ENCODE measurements at regions not wholly inside any gene's neighbourhood (a gene's known extent, or its start where the extent isn't known, plus 50 kb on each side); places are given as distances from the start of the nearest gene placed in this dataset. TPM values are rescaled to one million over a fixed set of nuclear protein-coding genes. Genes with fewer than 3 reads are reported as not detected.
"Not testable (repeated sequence)": the region's sequence is repeated elsewhere in the genome, so short reads cannot be mapped to it uniquely, and the experiment has no call there.

GRCh38 chr5:56294354-56294753 is 61.2 kb upstream of the ANKRD55 start:
- no peak for FAIRE-seq
- DNase-seq (ENCODE audit: low spot score in 2 of 2) = no peak

DNA sequence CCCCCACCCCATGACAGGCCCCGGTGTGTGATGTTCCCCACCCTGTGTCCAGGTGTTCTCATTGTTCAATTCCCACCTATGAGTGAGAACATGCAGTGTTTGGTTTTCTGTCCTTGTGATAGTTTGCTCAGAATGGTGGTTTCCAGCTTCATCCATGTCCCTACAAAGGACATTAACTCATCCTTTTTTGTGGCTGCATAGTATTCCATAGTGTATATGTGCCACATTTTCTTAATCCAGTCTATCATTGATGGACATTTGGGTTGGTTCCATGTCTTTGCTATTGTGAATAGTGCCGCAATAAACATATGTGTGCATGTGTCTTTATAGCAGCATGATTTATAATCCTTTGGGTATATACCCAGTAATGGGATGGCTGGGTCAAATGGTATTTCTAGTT is 59.7 kb upstream of the ANKRD55 start:
- FAIRE-seq; DNase-seq (ENCODE audit: low spot score in 2 of 2): not testable (repeated sequence)

- no peak for DNase-seq (ENCODE audit: low spot score in 2 of 2)
Measured at GRCh38 chr5:56291661-56292374, 58.7 kb upstream of the ANKRD55 start.

DNA sequence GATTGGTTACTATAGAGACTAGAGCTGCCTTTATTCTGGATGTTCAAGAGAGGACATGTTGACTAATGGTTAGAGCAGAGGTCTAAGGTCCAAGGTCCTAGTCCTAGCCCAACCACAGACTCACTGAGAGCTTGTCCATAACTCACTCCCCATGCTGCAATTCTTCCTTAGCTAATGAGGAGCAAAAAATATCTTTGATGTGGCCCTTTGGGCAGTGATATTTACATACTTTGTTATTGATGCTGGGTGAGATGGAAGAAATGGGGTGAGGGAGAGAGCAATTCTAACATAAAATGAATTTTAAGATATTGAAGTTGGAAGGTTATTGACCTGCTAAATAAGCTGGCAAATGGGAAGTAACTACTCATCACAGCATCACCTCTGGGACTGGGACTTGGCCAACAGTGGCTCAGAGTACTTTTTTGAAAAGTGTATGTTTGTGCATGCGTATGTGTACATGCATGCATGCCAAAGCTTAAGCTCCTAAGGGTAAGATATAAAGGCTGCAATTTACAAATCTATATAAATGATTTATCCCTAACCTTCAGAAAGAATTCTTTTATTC is 58.0 kb upstream of the ANKRD55 start:
- FAIRE-seq (no peak), DNase-seq (ENCODE audit: low spot score in 2 of 2) (no peak)

More at GRCh38 chr5:56291661-56292374, 58.7 kb upstream of the ANKRD55 start:
- FAIRE-seq = no peak

GRCh38 chr5:56290378-56291078 is 57.4 kb upstream of the ANKRD55 start:
- no peak for DNase-seq (ENCODE audit: low spot score in 2 of 2)
- FAIRE-seq = no peak

DNA sequence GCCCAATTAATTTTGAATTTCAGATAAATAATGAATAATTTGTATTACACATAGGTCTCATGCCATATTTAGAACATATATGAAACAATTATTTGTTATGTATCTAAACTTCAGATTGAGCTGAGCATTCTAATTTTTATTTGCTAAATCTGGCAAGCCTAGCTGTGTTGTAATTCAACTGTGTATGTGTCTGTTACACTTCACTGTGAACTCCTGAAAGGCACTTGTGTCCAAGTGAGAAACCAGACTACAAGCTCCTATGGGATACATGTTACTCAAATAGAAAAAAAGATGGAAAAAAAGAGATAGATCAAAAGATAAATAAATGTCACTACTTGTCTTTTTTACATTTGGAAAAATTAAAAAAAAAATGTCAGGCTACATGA is 56.5 kb upstream of the ANKRD55 start:
- DNase-seq (ENCODE audit: low spot score in 2 of 2) (no peak), FAIRE-seq (no peak)

DNA sequence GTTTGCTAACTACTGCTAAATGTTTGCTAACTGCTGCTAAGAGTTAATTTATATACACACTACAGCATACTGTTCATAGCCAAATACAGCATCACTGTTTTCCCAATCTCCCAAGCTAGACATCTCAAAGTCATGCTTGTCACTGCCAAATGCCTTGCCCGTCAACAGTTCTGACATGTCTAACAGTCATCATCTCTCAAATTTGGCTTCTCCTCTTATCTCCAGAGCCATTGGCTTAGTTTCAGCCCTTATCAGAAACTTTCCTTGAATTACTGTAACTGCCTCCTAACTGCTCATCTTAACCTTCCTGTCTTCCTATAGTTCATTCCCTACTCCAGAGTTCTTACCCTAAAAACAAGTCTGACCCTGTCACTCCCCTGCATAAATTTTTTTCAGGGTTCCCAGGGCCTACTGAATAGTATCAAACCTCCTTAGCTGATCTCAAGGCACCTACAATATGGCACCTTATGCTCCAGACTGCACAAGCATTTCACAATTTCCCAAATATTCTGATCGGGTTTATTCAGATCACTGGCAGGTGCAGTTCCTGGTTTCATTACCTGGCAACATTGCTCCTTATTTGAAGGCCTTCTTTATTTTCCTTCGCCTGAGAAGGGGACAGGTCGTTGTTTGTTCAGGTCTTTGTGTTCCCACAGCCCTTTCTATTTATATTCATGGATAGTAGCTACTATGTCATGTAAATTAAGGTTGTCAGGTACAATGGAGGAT is 55.9 kb upstream of the ANKRD55 start:
- DNase-seq (ENCODE audit: low spot score in 2 of 2) (no peak), FAIRE-seq (no peak)

DNA sequence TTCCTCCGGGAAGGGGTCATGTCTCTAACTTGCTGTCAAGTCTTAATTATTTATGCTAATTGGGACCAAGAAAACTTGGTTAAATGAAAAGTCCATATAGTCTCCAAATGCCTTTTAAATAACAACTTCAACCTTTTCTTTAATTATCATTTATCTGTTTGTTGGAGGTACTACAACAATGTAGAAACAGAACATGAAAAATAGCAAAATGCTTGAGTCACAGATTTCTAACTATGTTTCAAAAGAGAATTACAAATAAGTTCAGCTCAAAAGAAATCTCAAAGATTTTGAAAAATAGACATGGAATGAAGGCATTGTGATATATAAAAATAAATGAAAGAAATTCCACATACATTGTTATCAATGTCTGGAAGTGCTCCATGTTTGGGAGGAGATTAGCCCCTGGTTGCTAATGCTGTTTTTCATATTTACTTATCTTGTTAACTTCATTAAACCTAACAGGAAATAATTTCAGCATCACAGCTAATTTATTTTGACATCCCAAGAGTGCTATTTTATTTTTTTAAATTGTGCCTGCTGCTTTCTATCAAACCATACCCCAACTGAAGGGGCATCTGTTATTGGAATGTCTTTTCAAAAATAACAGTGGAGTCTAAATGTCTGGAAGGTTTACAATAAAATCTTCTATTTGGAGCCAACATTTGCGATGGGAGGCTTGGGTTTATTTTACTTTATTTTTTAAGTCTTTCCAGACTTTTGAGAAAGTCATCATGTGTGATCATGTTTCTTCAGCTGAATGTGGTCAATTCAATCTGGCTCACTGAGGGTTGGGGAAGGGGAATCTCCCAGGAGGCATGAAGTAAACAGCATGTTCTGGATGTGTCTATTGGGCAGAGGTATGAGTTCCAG is 53.1 kb upstream of the ANKRD55 start:
- no peak for FAIRE-seq
- DNase-seq (ENCODE audit: low spot score in 2 of 2) = no peak

GRCh38 chr5:56282951-56283350 is 49.8 kb upstream of the ANKRD55 start:
- DNase-seq (ENCODE audit: low spot score in 2 of 2) (no peak), FAIRE-seq (no peak)

Small RNA genes in the stretch of these regions (small RNA-seq; reads per million reads assigned to genes)
- gene HMGN1P17 = not detected
- gene RNU6ATAC2P = 0.08 reads per million
